ENCODE measurements at regions not wholly inside any gene's neighbourhood (a gene's known extent, or its start where the extent isn't known, plus 50 kb on each side); places are given as distances from the start of the nearest gene placed in this dataset.
"Not testable (repeated sequence)": the region's sequence is repeated elsewhere in the genome, so short reads cannot be mapped to it uniquely, and the experiment has no call there.

- no peak for DNase-seq
Observed at GRCh38 chr16:8115814-8116213, 474.5 kb downstream of the TMEM114 start.

DNA sequence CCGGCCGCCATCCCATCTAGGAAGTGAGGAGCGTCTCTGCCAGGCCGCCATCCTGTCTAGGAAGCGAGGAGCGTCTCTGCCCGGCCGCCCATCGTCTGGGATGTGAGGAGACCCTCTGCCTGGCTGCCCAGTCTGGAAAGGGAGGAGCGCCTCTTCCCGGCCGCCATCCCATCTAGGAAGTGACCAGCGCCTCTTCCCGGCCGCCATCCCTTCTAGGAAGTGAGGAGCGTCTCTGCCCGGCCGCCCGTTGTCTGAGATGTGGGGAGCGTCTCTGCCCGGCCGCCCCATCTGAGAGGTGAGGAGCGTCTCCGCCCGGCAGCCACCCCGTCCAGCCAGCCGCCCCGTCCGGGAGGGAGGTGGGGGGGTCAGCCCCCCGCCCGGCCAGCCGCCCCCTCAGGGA lies 475.4 kb downstream of the TMEM114 start:
- not testable (repeated sequence) for DNase-seq

DNA sequence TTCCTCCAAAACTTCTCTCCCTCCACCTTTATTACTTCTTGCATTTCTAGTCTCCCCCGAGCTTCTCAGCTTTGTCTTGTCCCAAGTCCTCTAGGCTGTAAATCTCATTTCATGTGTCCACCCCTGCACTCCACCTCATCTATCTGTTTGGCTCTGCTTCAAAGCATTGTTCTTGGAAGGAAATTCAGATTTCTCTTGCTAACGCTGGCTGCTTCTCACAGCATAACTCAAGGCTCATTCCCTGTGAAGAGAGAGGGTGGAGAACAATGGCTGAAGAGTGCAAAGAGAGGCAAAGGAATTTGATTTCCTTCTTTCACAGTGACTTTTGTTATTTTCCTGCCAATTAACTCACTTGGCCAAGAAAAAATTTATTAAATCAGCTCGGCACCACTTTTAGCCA lies 476.5 kb downstream of the TMEM114 start:
- DNase-seq = no peak

- DNase-seq = no peak
Observed at GRCh38 chr16:8110572-8111514, 479.5 kb downstream of the TMEM114 start.

DNA sequence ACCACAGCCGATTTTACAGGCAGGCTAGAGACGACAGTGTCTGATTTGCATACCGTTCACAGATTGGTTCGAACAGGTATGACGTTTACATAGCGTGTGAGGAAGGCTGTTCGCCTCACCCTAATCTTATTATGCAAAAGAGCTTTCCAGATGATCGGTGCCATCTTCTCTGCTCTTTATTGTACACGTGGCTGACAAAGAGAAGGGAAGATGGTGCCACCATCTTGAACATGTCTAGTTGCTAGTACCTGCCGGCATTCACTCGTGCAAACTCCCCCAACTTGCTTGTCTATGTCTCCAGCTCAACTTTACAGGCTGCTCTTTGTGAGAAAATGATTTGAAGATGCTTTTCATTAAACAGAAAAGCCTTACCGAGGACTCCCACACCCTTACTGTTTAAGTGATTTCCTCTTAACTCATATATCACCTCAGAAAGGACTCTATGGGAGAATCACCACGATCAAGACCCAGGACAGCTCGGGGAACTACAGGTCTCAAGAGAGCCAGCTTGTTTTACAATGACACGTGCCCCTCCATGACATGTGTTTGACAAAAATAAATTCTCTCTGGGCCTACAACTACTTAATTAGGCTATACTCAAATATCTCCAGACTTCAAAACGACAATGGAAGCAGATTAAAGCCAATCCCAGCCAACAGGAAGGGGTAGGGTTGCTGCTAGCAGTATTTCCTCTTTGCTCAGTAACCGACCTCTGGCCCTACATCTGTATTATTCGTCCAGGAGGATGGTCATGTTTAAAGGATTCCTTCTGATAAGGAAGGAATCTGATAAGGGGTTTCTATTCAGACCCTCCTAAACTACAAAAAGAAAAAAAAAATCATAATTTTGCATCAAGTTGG lies 480.6 kb downstream of the TMEM114 start:
- no peak for DNase-seq

GRCh38 chr16:8108991-8109509 lies 481.3 kb downstream of the TMEM114 start:
- DNase-seq = no peak

DNA sequence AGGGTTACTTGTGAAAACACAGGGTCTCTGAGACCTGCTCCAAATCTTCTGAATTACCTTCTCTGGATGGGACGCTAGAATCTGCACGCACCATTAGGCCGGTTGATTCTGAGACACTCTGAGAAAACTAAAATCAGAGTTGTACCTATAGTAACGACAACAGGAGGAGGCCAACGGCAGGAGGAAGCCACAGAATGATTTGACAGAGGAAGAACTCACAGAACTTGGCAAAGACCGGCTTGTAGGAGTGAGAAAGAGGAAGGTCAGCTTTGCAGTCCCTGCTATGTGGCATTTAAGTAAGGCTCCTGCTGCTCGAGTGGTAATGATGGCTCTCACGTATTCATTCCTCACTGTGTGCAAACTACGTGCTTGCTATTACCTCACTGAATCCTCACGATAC lies 483.0 kb downstream of the TMEM114 start:
- no peak for DNase-seq

DNA sequence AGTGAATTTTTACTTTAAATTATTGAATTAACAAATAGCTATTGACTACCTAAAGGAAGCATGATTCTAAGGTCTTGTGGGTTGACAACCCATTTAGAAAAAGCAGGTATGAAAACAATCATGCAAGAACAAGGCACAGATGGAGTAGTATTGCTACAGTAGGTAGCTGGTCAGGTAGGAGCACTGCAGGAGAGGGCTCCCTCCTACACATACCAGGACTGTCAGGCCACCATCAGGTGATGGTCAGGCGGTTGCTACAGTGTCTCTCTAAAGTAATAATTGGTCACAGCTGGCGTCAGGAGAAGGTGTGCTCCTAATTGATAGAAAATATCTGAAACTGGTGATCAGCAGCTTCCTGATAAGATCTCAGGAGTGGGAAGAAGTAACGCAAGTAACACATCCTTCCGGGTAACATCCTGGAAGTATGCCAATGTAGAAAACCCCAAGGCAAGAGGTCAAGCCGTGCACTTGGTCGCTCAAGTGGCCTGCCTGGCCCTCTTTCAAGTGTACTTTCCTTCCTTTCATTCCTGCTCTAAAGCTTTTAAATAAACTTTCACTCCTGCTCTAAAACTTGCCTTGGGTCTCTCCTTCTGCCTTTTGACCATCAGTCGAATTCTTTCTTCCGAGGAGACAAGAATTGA lies 486.5 kb downstream of the TMEM114 start:
- DNase-seq = no peak

DNA sequence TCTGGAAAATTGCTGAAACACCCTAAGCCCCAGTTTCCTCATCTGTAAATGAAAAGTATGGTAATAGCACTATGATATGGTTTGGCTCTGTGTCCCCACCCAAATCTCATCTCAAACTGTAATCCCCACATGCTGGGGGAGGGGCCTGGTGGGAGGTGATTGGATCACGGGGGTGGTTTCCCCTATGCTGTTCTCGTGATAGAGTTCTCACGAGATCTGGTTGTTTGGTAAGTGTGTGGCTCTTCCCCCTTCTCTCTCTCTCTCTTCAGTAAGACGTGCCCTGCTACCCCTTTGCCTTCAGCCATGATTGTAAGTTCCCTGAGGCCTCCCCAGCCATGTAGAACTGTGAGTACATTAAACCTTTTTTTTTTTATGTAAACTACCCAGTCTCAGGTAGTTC lies 490.7 kb downstream of the TMEM114 start:
- no peak for DNase-seq

- DNase-seq = no peak
Observed at GRCh38 chr16:8098947-8099512, 491.3 kb downstream of the TMEM114 start.

GRCh38 chr16:8096211-8096610 lies 494.1 kb downstream of the TMEM114 start:
- no peak for DNase-seq

- DNase-seq = no peak
Observed at GRCh38 chr16:8094696-8095095, 495.6 kb downstream of the TMEM114 start.

DNA sequence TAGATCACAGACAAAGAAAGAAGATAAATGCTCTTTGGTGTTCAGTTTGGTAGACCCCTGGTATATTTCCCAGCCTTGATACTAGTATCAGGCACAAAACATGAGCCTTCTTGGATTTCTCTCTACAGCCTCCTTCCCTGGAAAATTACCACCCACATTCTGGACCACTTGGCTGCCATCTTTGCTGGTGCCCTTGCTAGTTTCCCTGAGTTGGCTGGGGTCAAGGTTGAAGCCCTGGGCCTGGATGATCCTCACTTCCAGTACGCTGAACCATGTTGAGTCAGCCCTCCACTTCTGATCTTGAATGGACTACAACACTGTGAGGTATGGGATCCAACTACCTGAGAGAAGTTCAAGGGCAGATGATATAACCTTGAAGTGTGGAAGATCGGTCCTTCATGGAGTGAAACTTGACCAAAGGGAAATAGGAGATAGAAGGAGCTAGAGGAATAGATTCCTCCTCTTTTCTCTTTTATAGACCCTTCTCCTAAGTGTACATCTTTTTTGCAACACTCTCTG lies 501.4 kb downstream of the TMEM114 start:
- no peak for DNase-seq

DNA sequence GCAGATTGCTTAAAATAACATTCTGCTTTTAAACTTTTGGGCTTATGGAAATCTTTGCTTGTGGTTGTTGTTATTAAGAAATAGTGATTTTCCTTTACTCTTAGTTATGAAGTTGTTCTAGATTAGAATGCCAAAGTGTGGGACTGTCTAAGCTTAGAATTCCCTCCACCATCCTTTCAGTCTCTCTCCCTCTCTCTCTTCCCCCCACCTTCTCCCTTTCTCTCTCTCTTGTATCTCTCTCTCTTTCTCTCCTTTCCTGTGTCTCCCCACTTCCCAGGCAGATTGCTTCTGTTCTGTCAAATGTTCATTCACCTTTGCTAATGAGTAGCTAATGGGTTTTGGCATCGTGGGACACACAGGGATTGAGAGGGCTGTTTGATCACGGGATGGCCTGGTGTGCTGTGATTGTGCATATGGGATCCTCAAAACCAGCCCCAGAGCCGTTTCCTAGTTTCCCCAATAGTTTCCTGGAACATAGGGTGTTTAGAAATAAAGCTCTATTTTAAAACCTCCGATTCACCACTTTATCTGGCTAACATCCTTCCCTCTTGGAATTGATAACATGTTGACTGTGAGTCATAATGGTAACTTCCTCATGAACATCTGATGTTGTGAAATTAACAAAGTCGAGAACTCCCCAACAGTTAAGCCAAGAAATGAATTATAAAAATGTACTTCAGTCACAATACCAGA lies 502.6 kb downstream of the TMEM114 start:
- DNase-seq = no peak

GRCh38 chr16:8087146-8087545 lies 503.2 kb downstream of the TMEM114 start:
- DNase-seq = no peak

- DNase-seq = no peak
Observed at GRCh38 chr16:8084882-8085281, 505.4 kb downstream of the TMEM114 start.

GRCh38 chr16:8084302-8084701 lies 506.0 kb downstream of the TMEM114 start:
- DNase-seq = no peak

DNA sequence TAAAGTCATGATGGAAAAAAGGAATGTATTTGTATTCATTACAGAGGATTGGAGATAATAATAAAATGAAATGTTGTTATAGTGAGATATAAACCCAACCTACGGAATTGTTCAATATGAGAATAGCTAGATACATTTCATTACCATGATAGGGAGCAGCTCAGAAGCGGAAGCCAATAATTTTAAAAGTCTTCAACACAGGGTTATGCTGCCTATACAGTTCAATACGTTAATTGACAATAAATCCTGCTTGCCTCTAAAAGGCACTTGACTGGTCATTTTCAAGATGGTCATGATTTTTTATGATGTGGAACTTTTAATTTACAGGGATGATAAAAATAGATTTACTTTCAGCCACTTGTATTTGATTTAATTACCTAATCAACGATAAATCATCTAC lies 506.8 kb downstream of the TMEM114 start:
- DNase-seq = no peak

- DNase-seq = no peak
Observed at GRCh38 chr16:8080817-8081216, 509.5 kb downstream of the TMEM114 start.

- DNase-seq = no peak
Observed at GRCh38 chr16:8075271-8075670, 515.0 kb downstream of the TMEM114 start.
